Large intestine (tissue), 3 donors: ENCODE measurements at regions not wholly inside any gene's neighbourhood (a gene's known extent, or its start where the extent isn't known, plus 50 kb on each side); places are given as distances from the start of the nearest gene placed in this dataset.

Experiments used
- DNase-seq, 2 donors: peaks; one replicate each; pipeline versions ENCODE4 v3.0.0 to v3.0.0-alpha.2; 2013
- H3K27ac ChIP-seq: one replicate; pipeline ENCODE4 v1.5.1; 2013; ENCODE audit warnings: low read length
- H3K27me3 ChIP-seq: 2 replicates; pipeline ENCODE4 v1.6.1; 2013; ENCODE audit warnings: low read length; ENCODE audit not compliant: control insufficient read depth, insufficient read depth
- H3K36me3 ChIP-seq: 2 replicates; pipeline ENCODE4 v1.6.1; 2013; ENCODE audit warnings: low read length; ENCODE audit not compliant: control insufficient read depth, insufficient read depth
- H3K4me1 ChIP-seq: one replicate; pipeline ENCODE4 v1.6.1; 2013; ENCODE audit warnings: low read length; ENCODE audit not compliant: control insufficient read depth, insufficient read depth
- H3K4me3 ChIP-seq: one replicate; pipeline ENCODE4 v1.5.1; 2013; ENCODE audit warnings: low read length
- H3K9me3 ChIP-seq: one replicate; pipeline ENCODE4 v1.6.1; 2013; ENCODE audit warnings: mild to moderate bottlenecking, low read depth, low read length, moderate library complexity; ENCODE audit not compliant: control insufficient read depth
- WGBS: methylation state at CpG from one replicate; pipeline ENCODE4 v1.1.5; 2013; ENCODE audit warnings: low lambda C conversion rate; ENCODE audit not compliant: insufficient coverage; 5-methylcytosine and 5-hydroxymethylcytosine counted together

DNA sequence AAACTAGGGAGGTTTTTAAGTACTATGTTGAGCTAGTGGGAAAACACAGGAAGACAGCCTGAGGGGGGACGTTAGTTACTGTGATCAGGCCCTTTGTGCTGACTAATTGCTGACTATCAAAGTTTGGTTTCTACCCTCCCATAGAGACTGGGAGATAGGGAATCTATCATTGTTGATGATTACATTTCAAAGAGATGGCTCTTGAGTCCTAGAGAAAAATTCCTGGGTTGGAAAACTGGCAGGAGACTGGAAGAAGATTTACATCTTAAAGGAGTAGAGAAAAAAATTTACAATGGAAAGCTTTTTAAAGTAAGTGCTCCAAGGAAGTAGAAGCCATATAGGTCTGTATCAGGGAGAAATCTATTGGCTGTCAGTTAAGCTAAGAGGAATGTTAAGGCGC lies 522.0 kb upstream of the KLHL1 start:
- DNase-seq = no peak
- H3K36me3 ChIP-seq = no peaks in the 10 kb centered on the region
- WGBS = 80% methylated on average over 1 of the region's 2 CpGs
- H3K4me3 ChIP-seq = no peak overlapping the region
- no peaks in the 10 kb centered on the region for H3K9me3 ChIP-seq
- H3K27ac ChIP-seq = no peak overlapping the region
- H3K4me1 ChIP-seq = no peaks in the 10 kb centered on the region
- H3K27me3 ChIP-seq = no peaks in the 10 kb centered on the region

DNA sequence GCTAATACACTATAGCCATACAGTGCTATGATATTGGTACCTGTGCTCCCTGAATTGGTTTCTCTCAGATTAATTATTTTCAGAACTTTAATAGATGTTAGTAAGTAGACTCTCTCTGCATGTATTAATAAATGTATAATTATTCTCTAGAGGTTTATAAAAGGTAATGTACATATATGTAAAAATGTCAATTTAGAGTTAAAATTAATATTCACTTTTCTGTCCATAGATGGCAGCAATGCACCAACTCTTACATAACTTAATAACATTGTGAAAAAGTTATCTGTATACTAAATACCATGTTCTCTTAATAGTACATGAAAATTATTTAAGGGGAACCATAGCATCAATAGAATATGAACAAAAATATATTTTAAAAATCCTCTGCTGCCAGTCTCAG lies 515.0 kb upstream of the KLHL1 start:
- no peak overlapping the region for H3K27ac ChIP-seq
- no peak overlapping the region for H3K4me3 ChIP-seq
- no peaks in the 10 kb centered on the region for H3K36me3 ChIP-seq
- no peaks in the 10 kb centered on the region for H3K4me1 ChIP-seq
- no peak for DNase-seq
- no peaks in the 10 kb centered on the region for H3K27me3 ChIP-seq
- H3K9me3 ChIP-seq = no peaks in the 10 kb centered on the region

DNA sequence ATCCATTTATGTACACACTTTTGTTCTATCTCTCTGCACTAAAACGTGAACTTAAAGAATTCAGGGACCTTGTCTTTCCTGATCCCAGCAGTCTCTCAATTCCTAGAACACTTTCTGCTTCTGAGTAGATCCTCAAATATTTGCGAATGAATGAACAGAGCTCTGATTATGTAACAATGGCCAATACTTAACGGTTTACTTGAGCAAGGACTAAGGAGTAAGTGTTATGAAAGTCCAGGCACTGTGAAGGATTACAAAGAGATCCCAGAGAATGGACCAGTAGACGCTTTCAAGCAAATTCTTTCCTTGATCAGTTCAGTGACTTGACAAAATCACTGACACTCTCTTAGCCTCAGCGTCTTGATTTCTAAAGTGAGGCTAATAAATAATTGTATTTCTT lies 514.5 kb upstream of the KLHL1 start:
- no peak overlapping the region for H3K4me3 ChIP-seq
- no peak for DNase-seq
- H3K36me3 ChIP-seq = no peaks in the 10 kb centered on the region
- H3K27ac ChIP-seq = no peak overlapping the region
- no peaks in the 10 kb centered on the region for H3K9me3 ChIP-seq
- H3K4me1 ChIP-seq = no peaks in the 10 kb centered on the region
- WGBS = no CpG with 5 or more reads among the region's 5 CpGs
- H3K27me3 ChIP-seq = no peaks in the 10 kb centered on the region

DNA sequence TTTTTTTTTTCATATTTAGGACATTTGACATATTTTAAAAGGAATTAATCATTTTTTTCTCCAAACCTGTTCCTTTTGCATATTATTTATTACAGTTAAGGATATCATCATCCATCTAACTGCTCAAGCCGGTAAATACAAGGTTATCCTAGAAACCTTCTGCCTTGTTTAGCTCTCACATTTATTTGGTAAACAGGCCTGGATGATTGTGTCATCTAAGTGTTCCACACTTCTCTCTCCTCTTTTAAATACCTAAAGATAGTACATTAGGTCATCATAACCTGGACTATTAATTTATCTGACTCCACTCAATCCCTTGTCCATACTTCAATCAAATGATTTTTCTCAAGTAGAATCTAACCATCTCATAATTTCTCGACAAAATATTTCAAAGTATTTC lies 511.7 kb upstream of the KLHL1 start:
- Histone ChIP-seq H3K4me1 (no peaks in the 10 kb centered on the region), H3K9me3 (no peaks in the 10 kb centered on the region), H3K27ac (no peak overlapping the region), H3K4me3 (no peak overlapping the region), H3K27me3 (no peaks in the 10 kb centered on the region), H3K36me3 (no peaks in the 10 kb centered on the region)
- DNase-seq = no peak
- 80% methylated on average over 1 of the region's 2 CpGs for WGBS

DNA sequence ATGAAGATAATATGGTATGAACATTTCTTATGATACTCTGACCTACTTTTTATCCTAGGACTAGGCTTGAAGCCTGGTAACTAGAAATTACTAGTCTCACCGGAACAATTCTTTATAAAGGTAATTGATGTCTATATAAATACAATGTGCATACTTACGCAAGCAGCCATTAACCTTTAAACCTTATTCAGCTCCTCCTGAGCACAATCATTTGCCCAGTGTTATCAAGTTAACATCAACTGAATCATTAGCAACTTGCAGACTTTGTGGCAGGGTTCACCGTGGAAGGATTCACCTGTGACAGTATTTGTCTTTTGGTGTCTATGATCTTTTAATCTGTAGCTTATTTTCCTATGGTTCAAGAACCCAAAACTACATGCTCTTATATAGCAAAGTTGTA lies 508.6 kb upstream of the KLHL1 start:
- H3K27me3 ChIP-seq = no peaks in the 10 kb centered on the region
- WGBS = no CpG with 5 or more reads among the region's 3 CpGs
- no peak overlapping the region for H3K27ac ChIP-seq
- DNase-seq = peak in 1 of 2 donors; percentile 1
- H3K36me3 ChIP-seq = no peaks in the 10 kb centered on the region
- H3K4me1 ChIP-seq = no peaks in the 10 kb centered on the region
- no peaks in the 10 kb centered on the region for H3K9me3 ChIP-seq
- H3K4me3 ChIP-seq = no peak overlapping the region

DNA sequence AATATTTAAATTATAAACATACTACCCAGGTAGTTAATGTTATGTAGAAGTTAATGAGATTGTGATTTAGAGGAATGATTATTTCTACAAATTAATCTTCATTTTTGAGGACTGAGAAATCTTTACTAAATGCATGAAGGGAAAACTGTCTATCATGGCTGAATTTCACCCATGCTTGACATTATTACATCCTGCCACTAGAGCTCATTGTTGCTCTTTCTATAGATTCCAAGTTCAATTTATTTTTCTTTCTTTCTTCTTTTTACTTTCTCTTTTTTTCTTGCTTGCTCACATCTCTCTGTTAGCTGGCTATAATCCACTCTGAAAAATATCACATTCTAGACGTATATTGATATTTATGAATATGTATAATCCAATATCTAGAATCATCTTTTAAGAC lies 505.0 kb upstream of the KLHL1 start:
- no peaks in the 10 kb centered on the region for H3K9me3 ChIP-seq
- H3K27me3 ChIP-seq = no peaks in the 10 kb centered on the region
- WGBS = no CpG with 5 or more reads among the region's 1 CpG
- H3K27ac ChIP-seq = no peak overlapping the region
- H3K36me3 ChIP-seq = no peaks in the 10 kb centered on the region
- no peak for DNase-seq
- H3K4me3 ChIP-seq = no peak overlapping the region
- no peaks in the 10 kb centered on the region for H3K4me1 ChIP-seq

DNA sequence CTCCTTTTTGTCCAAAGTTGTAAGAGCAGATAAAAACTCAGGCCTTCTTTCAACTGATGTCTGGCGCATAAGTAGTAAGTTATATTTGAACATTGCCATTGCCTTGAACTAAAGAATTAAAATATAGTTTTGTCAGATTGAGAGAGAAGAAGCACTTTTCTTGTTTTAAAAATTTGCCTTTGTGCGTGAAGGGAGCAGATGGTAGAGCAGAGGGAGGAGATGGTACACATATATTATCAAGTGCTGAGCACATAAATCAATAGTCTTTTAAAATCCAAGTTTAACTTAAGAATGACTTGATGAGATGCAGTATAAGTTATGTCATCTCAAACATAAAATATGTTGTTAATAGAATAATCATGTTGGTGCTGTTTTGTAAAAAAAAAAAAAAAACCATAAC lies 504.6 kb upstream of the KLHL1 start:
- no peak overlapping the region for H3K4me3 ChIP-seq
- WGBS = 60% methylated on average over 1 of the region's 2 CpGs
- no peaks in the 10 kb centered on the region for H3K9me3 ChIP-seq
- no peaks in the 10 kb centered on the region for H3K36me3 ChIP-seq
- no peak overlapping the region for H3K27ac ChIP-seq
- no peak for DNase-seq
- no peaks in the 10 kb centered on the region for H3K27me3 ChIP-seq
- no peaks in the 10 kb centered on the region for H3K4me1 ChIP-seq

DNA sequence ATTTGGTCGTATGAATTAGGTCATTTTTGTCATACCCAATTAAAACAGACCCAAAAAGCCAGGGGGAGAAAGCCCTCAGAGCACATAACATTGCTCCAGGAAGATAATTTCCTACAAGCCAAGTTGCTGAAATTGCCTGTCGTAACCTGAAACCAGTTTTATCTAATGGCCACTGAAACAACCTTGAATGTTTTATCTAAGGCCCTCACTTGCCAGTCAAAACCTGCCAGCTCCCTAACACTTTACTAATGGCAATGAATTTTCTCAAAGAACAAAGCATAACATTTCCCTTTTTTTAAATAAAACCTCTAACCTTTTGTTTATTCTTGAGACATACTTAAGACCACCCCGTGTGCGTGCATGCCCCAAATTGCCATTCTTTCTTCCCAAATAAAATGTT lies 496.2 kb upstream of the KLHL1 start:
- Histone ChIP-seq H3K4me1 (no peaks in the 10 kb centered on the region), H3K36me3 (no peaks in the 10 kb centered on the region), H3K9me3 (no peaks in the 10 kb centered on the region), H3K4me3 (no peak overlapping the region), H3K27ac (no peak overlapping the region), H3K27me3 (no peaks in the 10 kb centered on the region)
- WGBS = 4% methylated on average over 2 of the region's 4 CpGs
- no peak for DNase-seq

DNA sequence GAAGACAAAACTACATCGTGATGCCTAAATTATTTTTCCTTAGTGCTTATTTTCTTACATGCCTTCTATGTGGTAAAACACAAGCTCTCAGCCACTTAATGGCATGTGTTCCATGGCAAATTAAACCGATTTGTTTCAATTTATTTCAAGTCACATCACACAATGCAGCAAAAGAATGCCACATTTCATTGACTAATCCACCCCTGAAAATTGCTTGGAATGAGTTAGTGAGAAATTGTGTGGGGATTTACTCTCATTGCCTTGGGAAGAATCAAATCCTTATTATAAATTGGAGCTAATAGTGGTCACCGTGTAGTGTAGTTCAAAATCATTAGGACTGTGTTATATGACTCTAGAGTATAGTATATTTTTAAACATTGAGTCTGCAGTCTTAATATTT lies 485.5 kb upstream of the KLHL1 start:
- Histone ChIP-seq H3K9me3 (no peaks in the 10 kb centered on the region), H3K4me1 (no peaks in the 10 kb centered on the region), H3K27ac (no peak overlapping the region), H3K36me3 (no peaks in the 10 kb centered on the region), H3K27me3 (no peaks in the 10 kb centered on the region), H3K4me3 (no peak overlapping the region)
- no peak for DNase-seq
- WGBS = 100% methylated on average over 1 of the region's 3 CpGs

DNA sequence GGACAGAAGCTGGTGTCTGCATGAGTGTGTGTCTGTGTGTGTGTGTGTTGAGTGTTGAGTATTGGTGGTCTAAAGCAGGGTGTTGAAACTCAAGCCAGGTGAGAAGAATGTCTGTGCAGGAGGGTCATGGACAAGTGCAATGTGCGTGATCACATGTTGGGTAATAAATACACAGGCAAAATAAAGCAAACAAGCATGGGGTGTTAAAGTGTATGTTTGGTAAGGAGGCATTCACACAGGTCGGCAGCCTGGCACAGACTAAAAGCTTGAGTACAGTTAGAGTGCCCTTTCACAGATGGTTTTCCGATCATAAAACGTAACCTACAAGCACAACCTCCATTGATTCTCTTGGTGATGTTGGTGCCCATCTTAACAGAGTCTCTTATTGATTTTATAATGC lies 476.9 kb upstream of the KLHL1 start:
- DNase-seq = no peak
- Histone ChIP-seq H3K36me3 (no peaks in the 10 kb centered on the region), H3K4me1 (no peaks in the 10 kb centered on the region), H3K4me3 (no peak overlapping the region), H3K9me3 (no peaks in the 10 kb centered on the region), H3K27me3 (no peaks in the 10 kb centered on the region), H3K27ac (no peak overlapping the region)
- 80% methylated on average over 1 of the region's 4 CpGs for WGBS

DNA sequence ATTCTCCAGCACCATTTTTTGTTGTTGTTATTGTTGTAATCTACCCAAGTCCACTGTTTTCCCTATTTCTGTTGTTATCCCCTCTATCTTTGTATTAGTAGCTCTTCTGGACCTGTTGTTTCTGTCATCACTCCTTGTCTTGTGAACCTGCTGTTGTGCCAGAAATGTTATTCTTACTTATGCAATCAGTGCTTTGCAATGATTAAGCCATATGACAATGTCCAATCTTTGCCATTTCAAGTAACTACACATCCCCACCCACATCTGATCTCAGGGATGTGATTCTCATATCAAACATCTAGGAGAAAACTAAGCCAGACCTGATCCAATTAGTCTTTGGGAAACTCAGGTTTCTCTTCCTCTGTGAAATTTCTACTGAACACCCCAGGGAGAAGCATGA lies 472.6 kb upstream of the KLHL1 start:
- H3K9me3 ChIP-seq = no peaks in the 10 kb centered on the region
- no peak overlapping the region for H3K4me3 ChIP-seq
- H3K36me3 ChIP-seq = no peaks in the 10 kb centered on the region
- no peaks in the 10 kb centered on the region for H3K4me1 ChIP-seq
- H3K27me3 ChIP-seq = no peaks in the 10 kb centered on the region
- no peak for DNase-seq
- H3K27ac ChIP-seq = no peak overlapping the region
